Nephron progenitor cell (in vitro differentiated cells): ENCODE measurements at regions not wholly inside any gene's neighbourhood (a gene's known extent, or its start where the extent isn't known, plus 50 kb on each side); places are given as distances from the start of the nearest gene placed in this dataset.

Experiments
- DNase-seq: peaks from one replicate; pipeline ENCODE4 v3.0.0; 2021
- H3K27ac Mint-ChIP-seq: 2 replicates; pipeline ENCODE4 v1.8.0; 2021; ENCODE audit warnings: mild to moderate bottlenecking, moderate library complexity, mixed read lengths
- H3K27me3 Mint-ChIP-seq: 2 replicates; pipeline ENCODE4 v1.8.0; 2021; ENCODE audit warnings: mild to moderate bottlenecking, low read depth, mixed read lengths; ENCODE audit not compliant: poor library complexity
- H3K36me3 Mint-ChIP-seq: 2 replicates; pipeline ENCODE4 v1.8.0; 2021; ENCODE audit warnings: low read depth, mixed read lengths
- H3K4me1 Mint-ChIP-seq: 2 replicates; pipeline ENCODE4 v1.8.0; 2021; ENCODE audit warnings: mixed read lengths
- H3K4me3 Mint-ChIP-seq: 2 replicates; pipeline ENCODE4 v1.8.0; 2021; ENCODE audit warnings: mild to moderate bottlenecking, moderate library complexity, mixed read lengths
- H3K9me3 Mint-ChIP-seq: 2 replicates; pipeline ENCODE4 v1.8.0; 2021; ENCODE audit warnings: mild to moderate bottlenecking, moderate library complexity, mixed read lengths
- TF ChIP-seq, protein P1 (sequence below): fragments of 200-600 bp; sonication (generic); IDR thresholded peaks from 2 replicates; pipeline ENCODE4 v1.5.0; 2021; ENCODE audit warnings: antibody characterized with exemption

- H3K27me3 Mint-ChIP-seq = peaks cover under 1% of the 10 kb centered on the region
- H3K36me3 Mint-ChIP-seq = no peaks in the 10 kb centered on the region
- peaks cover 9% of the 10 kb centered on the region for H3K4me1 Mint-ChIP-seq
- TF ChIP-seq, protein P1, sequence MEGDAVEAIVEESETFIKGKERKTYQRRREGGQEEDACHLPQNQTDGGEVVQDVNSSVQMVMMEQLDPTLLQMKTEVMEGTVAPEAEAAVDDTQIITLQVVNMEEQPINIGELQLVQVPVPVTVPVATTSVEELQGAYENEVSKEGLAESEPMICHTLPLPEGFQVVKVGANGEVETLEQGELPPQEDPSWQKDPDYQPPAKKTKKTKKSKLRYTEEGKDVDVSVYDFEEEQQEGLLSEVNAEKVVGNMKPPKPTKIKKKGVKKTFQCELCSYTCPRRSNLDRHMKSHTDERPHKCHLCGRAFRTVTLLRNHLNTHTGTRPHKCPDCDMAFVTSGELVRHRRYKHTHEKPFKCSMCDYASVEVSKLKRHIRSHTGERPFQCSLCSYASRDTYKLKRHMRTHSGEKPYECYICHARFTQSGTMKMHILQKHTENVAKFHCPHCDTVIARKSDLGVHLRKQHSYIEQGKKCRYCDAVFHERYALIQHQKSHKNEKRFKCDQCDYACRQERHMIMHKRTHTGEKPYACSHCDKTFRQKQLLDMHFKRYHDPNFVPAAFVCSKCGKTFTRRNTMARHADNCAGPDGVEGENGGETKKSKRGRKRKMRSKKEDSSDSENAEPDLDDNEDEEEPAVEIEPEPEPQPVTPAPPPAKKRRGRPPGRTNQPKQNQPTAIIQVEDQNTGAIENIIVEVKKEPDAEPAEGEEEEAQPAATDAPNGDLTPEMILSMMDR = no peak
- no peak overlapping the region for H3K4me3 Mint-ChIP-seq
- H3K27ac Mint-ChIP-seq = no peak overlapping the region
- no peaks in the 10 kb centered on the region for H3K9me3 Mint-ChIP-seq
- DNase-seq = no peak
Observed at GRCh38 chr6:54050750-54051149, 60.5 kb upstream of the MLIP start.

GRCh38 chr6:54053881-54054391 is 57.3 kb upstream of the MLIP start:
- no peaks in the 10 kb centered on the region for H3K27me3 Mint-ChIP-seq
- DNase-seq = no peak
- no peaks in the 10 kb centered on the region for H3K36me3 Mint-ChIP-seq
- peaks cover 9% of the 10 kb centered on the region for H3K4me1 Mint-ChIP-seq
- TF ChIP-seq, protein P1 = no peak
- H3K27ac Mint-ChIP-seq = no peak overlapping the region
- no peaks in the 10 kb centered on the region for H3K9me3 Mint-ChIP-seq
- H3K4me3 Mint-ChIP-seq = no peak overlapping the region

- H3K4me1 Mint-ChIP-seq = peaks cover 13% of the 10 kb centered on the region
- no peak overlapping the region for H3K27ac Mint-ChIP-seq
- DNase-seq = no peak
- H3K9me3 Mint-ChIP-seq = no peaks in the 10 kb centered on the region
- no peak overlapping the region for H3K4me3 Mint-ChIP-seq
- TF ChIP-seq, protein P1 = no peak
- H3K27me3 Mint-ChIP-seq = no peaks in the 10 kb centered on the region
- H3K36me3 Mint-ChIP-seq = no peaks in the 10 kb centered on the region
Observed at GRCh38 chr6:54056105-54056504, 55.1 kb upstream of the MLIP start.

- H3K27ac Mint-ChIP-seq = no peak overlapping the region
- no peak overlapping the region for H3K4me3 Mint-ChIP-seq
- TF ChIP-seq, protein P1 = no peak
- peaks cover 13% of the 10 kb centered on the region for H3K4me1 Mint-ChIP-seq
- H3K9me3 Mint-ChIP-seq = no peaks in the 10 kb centered on the region
- no peaks in the 10 kb centered on the region for H3K27me3 Mint-ChIP-seq
- no peaks in the 10 kb centered on the region for H3K36me3 Mint-ChIP-seq
- no peak for DNase-seq
Observed at GRCh38 chr6:54057058-54057457, 54.2 kb upstream of the MLIP start.

DNA sequence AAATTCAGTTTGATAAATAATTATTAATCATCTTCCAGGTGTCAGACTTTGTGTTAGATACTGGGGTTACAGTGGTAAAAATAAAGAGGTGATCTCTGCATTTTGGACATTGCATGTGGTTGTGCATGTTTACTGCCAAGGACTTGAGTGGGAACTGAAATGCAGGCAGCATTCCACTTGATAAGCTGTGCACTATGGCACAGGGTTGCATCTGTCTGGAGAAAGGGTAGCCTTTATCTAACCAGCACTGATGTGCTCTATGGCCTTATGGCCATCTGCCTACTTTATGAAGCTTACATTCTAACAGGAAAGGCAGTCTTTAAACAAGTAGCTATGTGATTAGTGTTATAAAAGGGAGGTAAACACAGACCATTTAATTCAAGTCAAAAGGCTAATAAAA is 53.0 kb upstream of the MLIP start:
- TF ChIP-seq, protein P1 = no peak
- H3K27me3 Mint-ChIP-seq = no peaks in the 10 kb centered on the region
- H3K4me3 Mint-ChIP-seq = no peak overlapping the region
- H3K4me1 Mint-ChIP-seq = peaks cover 13% of the 10 kb centered on the region
- no peak overlapping the region for H3K27ac Mint-ChIP-seq
- H3K36me3 Mint-ChIP-seq = no peaks in the 10 kb centered on the region
- no peak for DNase-seq
- no peaks in the 10 kb centered on the region for H3K9me3 Mint-ChIP-seq

DNA sequence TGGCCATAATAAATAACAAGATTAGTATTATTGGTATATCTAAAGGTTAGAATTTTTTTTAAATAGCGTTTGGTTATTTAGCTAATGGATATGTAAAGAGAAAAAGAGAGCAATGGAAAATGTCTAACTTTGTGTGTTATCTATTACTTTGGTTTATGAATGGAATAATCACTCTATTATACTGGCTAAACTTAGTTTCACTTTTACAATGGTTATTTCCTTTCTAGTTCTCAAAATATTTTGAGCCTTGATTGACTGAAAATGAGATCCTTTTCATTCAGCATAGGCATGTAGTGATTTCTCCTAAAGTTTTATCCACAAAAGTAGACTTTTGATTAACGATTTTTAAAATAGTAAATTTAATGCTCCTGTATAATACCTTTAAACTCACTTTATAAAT is 51.6 kb upstream of the MLIP start:
- DNase-seq = no peak

More for the DNA sequence above, 51.6 kb upstream of the MLIP start:
- Mint-ChIP-seq H3K9me3 (no peaks in the 10 kb centered on the region), H3K36me3 (no peaks in the 10 kb centered on the region), H3K27ac (no peak overlapping the region), H3K4me3 (no peak overlapping the region), H3K4me1 (peaks cover 9% of the 10 kb centered on the region), H3K27me3 (no peaks in the 10 kb centered on the region)
- TF ChIP-seq, protein P1 = no peak
